ENCODE measurements at regions not wholly inside any gene's neighbourhood (a gene's known extent, or its start where the extent isn't known, plus 50 kb on each side); places are given as distances from the start of the nearest gene placed in this dataset.
"Not testable (repeated sequence)": the region's sequence is repeated elsewhere in the genome, so short reads cannot be mapped to it uniquely, and the experiment has no call there.

GRCh38 chr17:77796176-77796860, 162.2 kb upstream of the TNRC6C start:
- no peak for DNase-seq (ENCODE audit: low read depth)

- no peak for DNase-seq (ENCODE audit: low read depth)
These were observed 160.5 kb upstream of the TNRC6C start for GRCh38 chr17:77798031-77798430.

DNA sequence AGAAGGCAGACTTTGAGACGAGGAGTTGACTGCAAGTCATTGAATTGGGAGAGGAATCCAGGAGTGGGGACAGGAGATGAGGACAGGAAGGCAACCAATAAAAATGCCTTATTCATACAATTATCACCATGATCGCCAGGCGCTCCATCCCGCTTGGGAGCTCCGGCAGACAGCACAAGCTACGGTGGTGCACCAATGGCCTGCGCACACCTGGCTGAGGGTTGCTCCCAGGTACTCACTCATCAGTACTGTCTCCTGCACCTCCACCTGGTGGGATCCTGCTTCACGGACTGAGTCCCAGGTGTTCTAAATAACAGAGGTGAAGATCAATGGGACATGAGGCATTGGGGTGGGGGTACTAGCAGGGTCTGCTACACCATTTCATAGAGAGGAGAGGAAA, 160.0 kb upstream of the TNRC6C start:
- no peak for DNase-seq (ENCODE audit: low read depth)

- DNase-seq (ENCODE audit: low read depth), result no peak
These were observed 157.7 kb upstream of the TNRC6C start for GRCh38 chr17:77800816-77801215.

- no peak for DNase-seq (ENCODE audit: low read depth)
These were observed 156.8 kb upstream of the TNRC6C start for GRCh38 chr17:77801545-77802332.

GRCh38 chr17:77802333-77802615, 156.2 kb upstream of the TNRC6C start:
- DNase-seq (ENCODE audit: low read depth), result no peak

- DNase-seq (ENCODE audit: low read depth), result no peak
These were observed 155.7 kb upstream of the TNRC6C start for GRCh38 chr17:77802811-77803220.

- DNase-seq (ENCODE audit: low read depth), result no peak
These were observed 154.8 kb upstream of the TNRC6C start for GRCh38 chr17:77803726-77804125.

- DNase-seq (ENCODE audit: low read depth), result no peak
These were observed 153.6 kb upstream of the TNRC6C start for GRCh38 chr17:77804796-77805426.

GRCh38 chr17:77805970-77806369, 152.5 kb upstream of the TNRC6C start:
- not testable (repeated sequence) for DNase-seq (ENCODE audit: low read depth)

- DNase-seq (ENCODE audit: low read depth), result no peak
These were observed 151.3 kb upstream of the TNRC6C start for GRCh38 chr17:77807051-77807745.

DNA sequence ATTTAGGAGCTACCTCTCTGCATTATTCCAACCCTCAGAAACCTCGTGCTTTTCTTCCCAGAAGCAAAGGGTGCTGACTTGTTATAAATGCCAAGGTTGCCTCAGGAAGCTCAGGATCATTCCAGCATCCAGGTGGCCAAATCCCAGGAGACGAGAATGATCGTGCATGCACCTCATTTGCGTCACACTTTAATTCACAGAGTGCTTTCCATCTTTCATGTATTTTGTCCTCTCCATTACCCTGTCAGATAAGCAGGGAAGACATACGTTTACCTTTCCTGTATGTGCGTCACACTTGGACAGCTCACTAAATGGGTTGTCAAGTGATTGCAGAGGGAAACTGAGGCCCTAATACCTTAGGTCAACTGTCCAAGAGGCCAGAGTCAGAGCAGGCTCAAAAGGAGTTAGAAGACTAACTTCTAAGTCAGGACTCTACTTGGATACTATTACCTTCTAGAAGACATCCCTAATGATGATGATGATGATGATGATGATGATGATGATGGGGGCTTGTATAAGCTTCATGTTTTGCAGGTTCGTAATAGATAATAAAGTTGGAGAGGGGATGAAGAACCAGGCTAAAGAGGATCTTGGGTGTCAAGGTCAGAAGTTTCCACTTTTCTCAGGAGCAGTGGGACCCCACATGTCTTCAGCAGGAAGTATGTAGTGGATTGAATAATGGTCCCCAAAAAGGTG, 150.6 kb upstream of the TNRC6C start:
- DNase-seq (ENCODE audit: low read depth), result no peak

GRCh38 chr17:77808686-77809425, 149.6 kb upstream of the TNRC6C start:
- DNase-seq (ENCODE audit: low read depth), result no peak

GRCh38 chr17:77809814-77810213, 148.7 kb upstream of the TNRC6C start:
- no peak for DNase-seq (ENCODE audit: low read depth)

- no peak for DNase-seq (ENCODE audit: low read depth)
These were observed 148.0 kb upstream of the TNRC6C start for GRCh38 chr17:77810536-77810935.

- DNase-seq (ENCODE audit: low read depth), result no peak
These were observed 147.0 kb upstream of the TNRC6C start for GRCh38 chr17:77811521-77811920.

GRCh38 chr17:77814091-77814772, 144.3 kb upstream of the TNRC6C start:
- DNase-seq (ENCODE audit: low read depth), result no peak

- no peak for DNase-seq (ENCODE audit: low read depth)
These were observed 143.2 kb upstream of the TNRC6C start for GRCh38 chr17:77815127-77815905.

DNA sequence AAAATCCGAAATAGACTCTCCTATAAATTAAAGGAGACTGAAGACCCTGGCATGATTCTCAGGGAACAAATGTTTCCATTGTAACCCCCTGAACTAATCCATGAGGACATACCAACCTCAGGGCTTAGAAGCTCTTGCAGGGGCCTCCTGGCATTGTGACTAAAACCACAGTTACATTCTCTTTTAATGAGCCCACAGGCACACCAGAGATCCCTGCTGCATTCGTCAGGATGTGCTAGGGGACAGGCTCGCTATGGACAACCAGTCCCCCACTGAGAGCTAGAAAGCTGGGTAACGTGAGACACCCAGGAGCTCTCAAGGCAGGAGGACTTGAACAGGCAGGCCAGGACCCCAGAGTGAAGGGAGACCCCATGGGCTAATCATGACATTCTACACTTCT, 140.6 kb upstream of the TNRC6C start:
- DNase-seq (ENCODE audit: low read depth), result no peak

DNA sequence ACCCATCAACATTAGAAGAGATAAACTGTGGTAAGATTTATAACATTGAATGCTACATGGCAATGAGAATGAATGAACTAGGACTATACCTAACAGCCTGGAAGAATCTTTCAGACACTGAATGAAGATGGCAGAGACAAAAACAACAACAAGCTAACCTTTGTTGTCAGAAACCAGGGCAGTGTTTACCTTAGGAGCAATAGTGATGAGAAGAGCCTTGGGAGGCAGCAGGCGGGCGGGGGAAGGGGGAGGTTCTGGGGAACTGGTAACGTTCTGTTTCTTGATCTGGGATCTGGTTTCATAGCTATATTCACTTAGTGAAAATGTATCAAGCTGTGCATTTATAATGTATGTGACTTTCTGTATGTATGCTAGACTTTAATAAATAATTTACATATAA, 139.0 kb upstream of the TNRC6C start:
- DNase-seq (ENCODE audit: low read depth), result no peak
